Stimulated activated CD4-positive, alpha-beta T cell treated with anti-CD3 and anti-CD28 coated beads, Interleukin-12 subunit alpha, Interleukin-12 subunit beta, amount 100 ng/mL, for 24 hours (primary cell): ENCODE measurements at regions not wholly inside any gene's neighbourhood (a gene's known extent, or its start where the extent isn't known, plus 50 kb on each side); places are given as distances from the start of the nearest gene placed in this dataset.
"Not testable (repeated sequence)": the region's sequence is repeated elsewhere in the genome, so short reads cannot be mapped to it uniquely, and the experiment has no call there.

ENCODE experiments used
- DNase-seq, 2 experiments: peaks; one replicate each; pipeline ENCODE4 v3.0.0-alpha.2; 2020; ENCODE audit warnings: low read depth in 2 of 2

DNA sequence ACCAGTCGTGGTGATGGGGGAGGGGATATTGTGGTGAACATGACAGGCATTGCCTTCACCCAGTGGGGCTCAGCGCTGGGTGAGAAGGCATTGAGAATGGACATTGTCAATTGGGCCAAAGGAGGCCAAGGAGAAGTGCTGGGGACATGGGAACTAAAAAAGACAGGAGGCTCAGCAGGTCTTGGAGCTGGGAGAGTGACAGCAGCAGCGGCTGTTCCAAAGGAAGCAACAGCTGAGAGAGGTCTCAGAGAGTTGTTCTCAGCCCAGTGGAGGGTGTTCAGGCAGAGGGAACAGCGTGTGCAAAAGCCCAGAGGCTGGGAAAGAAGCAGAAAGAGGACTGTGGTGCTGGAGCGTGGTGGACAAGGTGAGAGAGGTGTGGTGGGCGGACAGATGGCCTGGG lies 56.6 kb upstream of the ASNS start:
- DNase-seq, result not testable (repeated sequence)

DNA sequence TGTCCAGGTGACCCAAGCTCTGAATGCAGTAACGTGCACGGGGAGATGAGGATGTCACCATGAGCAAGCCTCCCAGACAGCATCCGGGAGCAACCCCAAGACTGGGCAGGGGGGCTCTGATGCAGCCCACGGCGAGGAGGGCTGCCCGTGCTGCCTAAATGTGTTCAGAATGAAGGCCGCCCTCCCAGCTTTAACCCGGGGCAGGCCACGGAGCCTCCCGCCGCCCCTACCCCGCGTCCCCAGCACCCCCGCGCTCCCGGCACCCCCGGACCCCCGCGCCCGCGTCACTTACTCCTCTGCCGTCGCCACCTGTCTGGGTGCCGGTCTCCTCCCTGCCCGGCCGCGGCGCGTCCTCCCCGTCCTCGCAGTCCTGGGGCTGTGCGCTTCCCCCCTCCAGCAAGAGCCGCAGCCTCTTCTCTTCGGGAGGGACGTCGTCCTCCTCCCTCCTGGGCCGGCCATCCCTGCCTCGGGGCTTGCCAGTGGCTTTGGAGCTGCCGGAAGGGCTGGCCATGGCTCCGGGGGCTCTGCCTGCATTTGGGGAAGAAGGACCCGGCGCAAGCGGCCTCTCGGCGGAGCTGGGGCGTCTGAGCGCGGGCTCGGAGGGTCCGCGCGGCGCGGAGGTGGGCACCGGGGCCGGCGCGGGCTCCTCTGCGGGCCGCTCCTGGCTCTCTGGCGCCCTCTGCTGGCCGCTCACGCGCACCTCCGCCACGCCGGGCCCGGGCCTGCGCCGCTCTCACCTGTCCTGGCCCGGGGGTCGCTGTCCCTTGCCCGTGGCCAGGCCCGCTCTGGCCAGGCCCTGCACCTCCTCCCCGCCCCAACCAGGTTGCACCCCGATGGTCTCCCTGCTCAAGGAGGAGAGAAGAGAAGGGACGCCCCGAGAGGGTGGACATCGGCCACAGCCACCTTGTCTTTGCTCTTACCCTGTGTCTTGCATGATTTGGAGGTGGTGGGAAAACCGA lies 55.9 kb upstream of the ASNS start:
- peak; percentile 18 to 58 for DNase-seq
